Coronary artery (tissue), 2 donors: ENCODE measurements at regions not wholly inside any gene's neighbourhood (a gene's known extent, or its start where the extent isn't known, plus 50 kb on each side); places are given as distances from the start of the nearest gene placed in this dataset.

ENCODE experiments used
- DNase-seq: peaks from one replicate; pipeline ENCODE4 v3.0.0-alpha.2; 2017; ENCODE audit warnings: low spot score
- H3K27ac ChIP-seq, 2 donors: fragments of 200-600 bp; sonication (generic); one replicate each; pipeline ENCODE4 v1.5.1; 2016 to 2019
- H3K4me3 ChIP-seq: fragments of 200-600 bp; sonication (generic); 2 replicates; pipeline ENCODE4 v1.5.1; 2016; ENCODE audit warnings: mild to moderate bottlenecking, moderate library complexity
- TF ChIP-seq, protein P1 (sequence below): fragments of 200-600 bp; sonication (generic); IDR thresholded peaks from one replicate; pipeline ENCODE4 v1.5.1; 2019; ENCODE audit warnings: antibody characterized with exemption

DNA sequence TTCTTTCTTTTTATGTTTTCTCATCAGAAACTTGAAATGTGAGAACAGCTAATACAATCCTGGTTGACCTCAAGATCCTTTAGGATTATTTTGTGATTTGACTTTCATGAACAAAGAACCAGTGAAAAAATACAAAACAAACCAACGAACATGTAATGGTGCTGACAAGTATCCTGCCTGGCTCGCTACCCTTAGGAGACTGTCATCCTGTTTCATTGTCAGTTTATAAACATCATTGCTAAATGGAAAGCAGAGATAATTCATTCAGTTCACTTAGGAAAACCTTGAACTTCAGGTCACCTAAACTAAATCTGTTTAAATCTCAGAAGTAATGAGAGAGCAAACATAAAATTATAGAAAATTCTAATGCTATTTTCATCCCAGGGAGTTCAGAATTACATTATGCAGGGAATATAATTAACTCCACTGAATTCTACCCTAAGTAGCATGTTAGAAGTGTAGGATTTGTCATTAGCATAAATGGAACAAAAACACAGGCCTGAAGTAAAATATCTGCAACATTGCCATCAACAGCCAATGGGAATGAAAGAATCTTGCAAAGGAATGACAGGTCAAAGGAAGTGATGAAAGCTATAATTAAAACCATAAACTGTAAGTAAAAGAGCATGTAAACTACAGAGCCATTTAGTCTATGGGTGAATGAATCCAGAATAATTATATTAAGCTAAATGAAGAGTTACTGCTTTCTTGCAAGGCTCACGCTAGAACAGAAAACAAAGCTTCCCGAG is 401.2 kb upstream of the MANEA start:
- Histone ChIP-seq H3K4me3 (no peak overlapping the region), H3K27ac (no peak overlapping the region)
- DNase-seq: no peak
- TF ChIP-seq, protein P1, sequence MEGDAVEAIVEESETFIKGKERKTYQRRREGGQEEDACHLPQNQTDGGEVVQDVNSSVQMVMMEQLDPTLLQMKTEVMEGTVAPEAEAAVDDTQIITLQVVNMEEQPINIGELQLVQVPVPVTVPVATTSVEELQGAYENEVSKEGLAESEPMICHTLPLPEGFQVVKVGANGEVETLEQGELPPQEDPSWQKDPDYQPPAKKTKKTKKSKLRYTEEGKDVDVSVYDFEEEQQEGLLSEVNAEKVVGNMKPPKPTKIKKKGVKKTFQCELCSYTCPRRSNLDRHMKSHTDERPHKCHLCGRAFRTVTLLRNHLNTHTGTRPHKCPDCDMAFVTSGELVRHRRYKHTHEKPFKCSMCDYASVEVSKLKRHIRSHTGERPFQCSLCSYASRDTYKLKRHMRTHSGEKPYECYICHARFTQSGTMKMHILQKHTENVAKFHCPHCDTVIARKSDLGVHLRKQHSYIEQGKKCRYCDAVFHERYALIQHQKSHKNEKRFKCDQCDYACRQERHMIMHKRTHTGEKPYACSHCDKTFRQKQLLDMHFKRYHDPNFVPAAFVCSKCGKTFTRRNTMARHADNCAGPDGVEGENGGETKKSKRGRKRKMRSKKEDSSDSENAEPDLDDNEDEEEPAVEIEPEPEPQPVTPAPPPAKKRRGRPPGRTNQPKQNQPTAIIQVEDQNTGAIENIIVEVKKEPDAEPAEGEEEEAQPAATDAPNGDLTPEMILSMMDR: no peak

DNA sequence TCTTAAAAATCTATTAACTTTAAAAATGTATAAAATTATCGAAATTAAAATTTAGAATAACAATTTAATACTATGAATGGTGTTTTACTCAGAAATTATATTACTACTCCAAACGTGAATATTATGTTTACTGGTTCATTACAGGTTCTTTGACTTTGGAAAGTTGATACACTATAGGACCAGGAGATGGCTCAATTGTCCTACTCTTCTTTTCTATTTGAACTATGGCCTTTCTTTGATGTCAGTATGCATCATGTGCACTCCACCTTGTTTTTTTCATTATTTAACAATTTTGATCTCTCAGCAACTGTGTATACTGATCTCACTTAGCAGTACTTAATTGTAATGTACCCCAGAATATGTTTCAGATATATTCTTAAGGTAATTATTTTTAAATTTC is 391.5 kb upstream of the MANEA start:
- no peak overlapping the region for H3K27ac ChIP-seq
- H3K4me3 ChIP-seq: no peak overlapping the region
- TF ChIP-seq, protein P1: no peak
- DNase-seq: no peak

DNA sequence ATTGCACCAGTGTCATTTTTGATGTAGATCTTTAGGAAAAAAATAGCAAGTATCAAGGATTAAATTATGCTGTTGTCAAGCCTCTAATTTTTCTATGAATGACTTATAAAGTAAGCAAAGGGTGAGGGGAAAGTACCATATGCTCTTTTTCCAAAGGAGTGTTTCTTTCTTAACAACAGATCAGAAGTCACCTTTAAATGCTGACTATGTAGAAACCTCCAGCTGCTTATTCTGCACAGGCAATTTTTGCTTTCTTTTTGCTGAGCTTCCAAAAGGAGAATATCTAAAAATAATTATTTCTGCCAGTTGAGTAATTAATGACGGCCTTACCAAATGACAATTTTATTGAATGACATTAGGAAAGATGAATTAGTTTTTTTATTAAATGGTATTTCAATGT is 390.6 kb upstream of the MANEA start:
- TF ChIP-seq, protein P1: no peak
- DNase-seq: no peak
- Histone ChIP-seq H3K4me3 (no peak overlapping the region), H3K27ac (no peak overlapping the region)

DNA sequence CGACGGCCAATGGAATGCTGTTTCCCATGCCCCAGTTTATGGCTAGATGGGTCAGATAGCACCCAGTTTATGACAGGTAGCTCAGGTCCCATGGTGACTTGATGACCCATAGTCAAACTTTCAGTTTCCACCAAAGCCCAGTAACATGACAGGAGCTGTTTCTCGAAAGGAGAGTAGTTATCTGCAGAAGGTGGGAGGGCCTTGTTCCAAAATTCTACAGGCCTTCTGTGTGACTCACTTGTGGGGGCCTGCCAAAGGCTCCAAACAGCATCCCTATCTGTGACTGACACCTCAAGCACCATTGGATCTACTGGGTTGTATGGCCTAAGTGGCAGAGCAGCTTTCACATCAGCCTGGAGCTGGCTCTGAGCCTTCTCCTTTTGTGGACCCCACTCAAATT is 379.7 kb upstream of the MANEA start:
- Histone ChIP-seq H3K27ac (no peak overlapping the region), H3K4me3 (no peak overlapping the region)
- TF ChIP-seq, protein P1: no peak
- DNase-seq: no peak

DNA sequence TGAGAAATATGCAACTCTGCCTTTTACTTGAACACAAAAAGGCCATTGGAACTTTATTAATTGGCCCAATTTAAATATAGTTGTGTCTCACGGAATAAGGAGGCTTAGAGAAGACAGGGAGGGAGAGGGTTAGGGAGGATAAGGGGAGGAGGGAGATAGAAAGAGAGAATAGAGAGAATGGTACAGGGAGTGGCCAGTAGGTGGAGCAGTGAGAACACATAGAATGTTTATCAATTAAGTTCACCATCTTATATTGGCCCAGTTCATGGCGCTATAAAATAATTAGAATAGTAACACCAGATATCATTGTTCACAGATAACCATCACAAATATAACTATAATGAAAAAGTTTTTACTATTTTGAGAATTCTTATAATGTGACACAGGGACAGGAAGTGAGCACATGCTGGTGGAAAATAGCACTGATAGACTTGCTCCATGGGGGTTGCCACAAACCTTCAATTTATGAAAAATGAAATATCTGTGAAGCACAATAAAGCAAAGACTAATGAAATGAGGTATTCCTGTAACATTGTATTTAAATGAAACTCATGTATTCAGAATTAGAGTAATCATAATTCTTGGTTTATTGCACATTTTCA is 374.1 kb upstream of the MANEA start:
- TF ChIP-seq, protein P1: peak; percentile 20
- no peak overlapping the region for H3K4me3 ChIP-seq
- DNase-seq: no peak
- no peak overlapping the region for H3K27ac ChIP-seq

DNA sequence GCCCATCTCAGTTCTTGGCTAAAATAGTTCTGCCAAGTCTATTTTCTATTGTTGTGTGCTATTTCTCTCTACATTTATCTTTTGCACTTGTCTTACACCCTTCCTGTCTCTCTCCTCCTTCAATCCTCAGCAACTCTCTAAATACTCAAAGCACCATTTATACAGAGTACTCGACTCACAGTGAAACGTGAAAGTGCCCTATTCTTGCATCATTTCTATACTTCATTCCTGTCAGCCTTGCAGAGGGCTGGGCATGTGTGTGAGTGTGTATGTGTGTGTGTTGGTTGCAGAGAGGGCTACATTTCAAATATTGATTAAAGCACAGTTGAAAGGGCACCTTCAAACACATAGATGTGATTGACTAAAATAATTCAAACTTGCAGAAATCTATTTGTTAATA is 373.2 kb upstream of the MANEA start:
- Histone ChIP-seq H3K4me3 (no peak overlapping the region), H3K27ac (no peak overlapping the region)
- DNase-seq: no peak
- TF ChIP-seq, protein P1: no peak

DNA sequence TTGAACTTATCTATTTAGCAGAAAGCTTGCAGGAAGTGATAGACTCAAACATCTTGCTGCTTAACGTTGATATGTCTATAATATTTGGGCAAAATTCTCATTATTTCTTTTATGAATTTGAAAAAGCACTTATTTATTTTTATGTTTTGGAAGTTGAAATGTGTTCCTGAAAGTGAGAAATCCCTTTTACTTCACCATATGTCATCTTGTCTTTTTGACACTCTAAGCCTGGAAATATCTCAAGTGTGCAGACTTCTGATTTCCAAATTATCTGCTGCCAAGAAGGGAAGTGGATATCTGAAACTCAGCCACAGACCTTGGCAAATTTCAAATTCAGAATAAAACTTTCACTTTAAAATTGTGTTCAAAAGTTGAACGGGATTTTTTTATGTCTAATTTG is 368.7 kb upstream of the MANEA start:
- TF ChIP-seq, protein P1: no peak
- no peak overlapping the region for H3K27ac ChIP-seq
- no peak overlapping the region for H3K4me3 ChIP-seq
- no peak for DNase-seq
